WTC11 (cell line): ENCODE measurements at regions not wholly inside any gene's neighbourhood (a gene's known extent, or its start where the extent isn't known, plus 50 kb on each side); places are given as distances from the start of the nearest gene placed in this dataset.

ENCODE experiments used
- CREB1 ChIP-seq: sonication (generic); formaldehyde crosslinking; IDR thresholded peaks from 2 replicates; pipeline ENCODE4 v1.8.0; 2023; ENCODE audit warnings: mild to moderate bottlenecking, missing genetic modification reagents
- CTCF ChIP-seq: fragments of 200-600 bp; IDR thresholded peaks from 2 replicates; pipeline ENCODE4 v1.8.0; 2022; ENCODE audit warnings: antibody characterized with exemption
- FOXK1 ChIP-seq: sonication (generic); formaldehyde crosslinking; IDR thresholded peaks from 2 replicates; pipeline ENCODE4 v1.8.0; 2022; ENCODE audit warnings: mild to moderate bottlenecking, moderate library complexity, missing genetic modification reagents
- IRF1 ChIP-seq: sonication (generic); formaldehyde crosslinking; IDR thresholded peaks from 2 replicates; pipeline ENCODE4 v1.8.0; 2023; ENCODE audit warnings: missing genetic modification reagents
- ZNF121 ChIP-seq: sonication (generic); formaldehyde crosslinking; IDR thresholded peaks from 2 replicates; pipeline ENCODE4 v1.8.0; 2023; ENCODE audit warnings: missing genetic modification reagents
- TF ChIP-seq, protein P1 (sequence below): sonication (generic); formaldehyde crosslinking; IDR thresholded peaks from 2 replicates; pipeline ENCODE4 v1.8.1; 2023; ENCODE audit warnings: mild to moderate bottlenecking, missing genetic modification reagents, moderate library complexity

DNA sequence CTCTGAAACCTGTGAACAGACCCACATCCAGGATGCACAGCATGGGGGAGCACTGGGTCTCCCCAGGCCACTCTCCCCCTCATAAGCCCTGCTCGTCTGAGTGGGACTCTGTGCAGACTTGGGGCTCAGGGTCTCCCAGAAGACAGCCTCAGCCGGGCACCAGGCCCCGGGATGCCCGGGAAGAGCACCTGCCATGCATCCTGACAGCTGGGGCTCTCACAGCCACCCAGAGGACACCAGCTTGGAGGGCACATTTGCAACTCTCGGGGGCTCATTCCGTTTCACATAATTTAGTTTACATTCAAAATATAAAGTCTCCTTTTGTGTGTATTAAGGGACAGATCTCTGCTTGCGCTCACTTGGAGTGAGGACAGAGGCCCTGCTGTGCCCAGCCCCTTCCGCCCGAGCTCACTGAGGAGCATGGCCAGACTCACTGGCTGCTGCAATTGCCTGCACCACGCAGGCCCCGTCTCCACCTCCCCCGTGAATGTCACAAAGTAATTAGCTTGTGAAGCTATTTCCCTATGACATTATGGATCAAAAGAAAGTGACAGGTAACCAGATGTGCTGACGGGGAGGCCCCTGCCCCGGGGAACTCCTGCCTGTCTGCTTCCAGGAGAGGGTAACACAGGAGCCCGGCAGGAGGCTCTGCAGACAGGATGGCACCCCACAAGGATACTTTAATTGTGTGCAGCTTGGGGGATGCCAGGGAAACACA lies 275.6 kb downstream of the BRD1 start:
- no peak for TF ChIP-seq CTCF
- TF ChIP-seq, protein P1, sequence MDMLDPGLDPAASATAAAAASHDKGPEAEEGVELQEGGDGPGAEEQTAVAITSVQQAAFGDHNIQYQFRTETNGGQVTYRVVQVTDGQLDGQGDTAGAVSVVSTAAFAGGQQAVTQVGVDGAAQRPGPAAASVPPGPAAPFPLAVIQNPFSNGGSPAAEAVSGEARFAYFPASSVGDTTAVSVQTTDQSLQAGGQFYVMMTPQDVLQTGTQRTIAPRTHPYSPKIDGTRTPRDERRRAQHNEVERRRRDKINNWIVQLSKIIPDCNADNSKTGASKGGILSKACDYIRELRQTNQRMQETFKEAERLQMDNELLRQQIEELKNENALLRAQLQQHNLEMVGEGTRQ: no peak
- no peak for TF ChIP-seq ZNF121
- TF ChIP-seq FOXK1 (CRISPR knock-in tag): no peak
- TF ChIP-seq CREB1 (CRISPR knock-in tag): no peak
- TF ChIP-seq IRF1 (CRISPR knock-in tag): no peak
